ENCODE measurements at regions not wholly inside any gene's neighbourhood (a gene's known extent, or its start where the extent isn't known, plus 50 kb on each side); places are given as distances from the start of the nearest gene placed in this dataset.

GRCh38 chr12:67921286-67921685 is 68.0 kb upstream of the IFNG-AS1 start:
- H3K27ac ChIP-seq (ENCODE audit: low read depth, low read length): no peak overlapping the region
- 71% methylated on average over 1 of the region's 1 CpG for WGBS (ENCODE audit: insufficient coverage)
- no peaks in the 10 kb centered on the region for H3K9me3 ChIP-seq (ENCODE audit: control insufficient read depth, insufficient read depth, low read length)
- no peaks in the 10 kb centered on the region for H3K4me1 ChIP-seq (ENCODE audit: control insufficient read depth, insufficient read depth, low read length)
- H3K36me3 ChIP-seq (ENCODE audit: control insufficient read depth, insufficient read depth, low read length): no peaks in the 10 kb centered on the region
- DNase-seq (ENCODE audit: low read depth in 4 of 6, low spot score in 6 of 6): peak in 1 of 6 donors; percentile 27
- no peak overlapping the region for H3K4me3 ChIP-seq (ENCODE audit: low read depth, low read length)
- H3K27me3 ChIP-seq (ENCODE audit: control insufficient read depth, insufficient read depth, low read length): no peaks in the 10 kb centered on the region

- no CpG with 5 or more reads among the region's 1 CpG for WGBS (ENCODE audit: insufficient coverage)
- H3K4me1 ChIP-seq (ENCODE audit: control insufficient read depth, insufficient read depth, low read length): no peaks in the 10 kb centered on the region
- no peak for DNase-seq (ENCODE audit: low read depth in 4 of 6, low spot score in 6 of 6)
- no peaks in the 10 kb centered on the region for H3K36me3 ChIP-seq (ENCODE audit: control insufficient read depth, insufficient read depth, low read length)
- H3K27me3 ChIP-seq (ENCODE audit: control insufficient read depth, insufficient read depth, low read length): no peaks in the 10 kb centered on the region
- no peaks in the 10 kb centered on the region for H3K9me3 ChIP-seq (ENCODE audit: control insufficient read depth, insufficient read depth, low read length)
- no peak overlapping the region for H3K27ac ChIP-seq (ENCODE audit: low read depth, low read length)
- H3K4me3 ChIP-seq (ENCODE audit: low read depth, low read length): no peak overlapping the region
Observed at GRCh38 chr12:67922245-67922644, 67.0 kb upstream of the IFNG-AS1 start.

GRCh38 chr12:67925077-67925476 is 64.2 kb upstream of the IFNG-AS1 start:
- no peaks in the 10 kb centered on the region for H3K27me3 ChIP-seq (ENCODE audit: control insufficient read depth, insufficient read depth, low read length)
- no peak for DNase-seq (ENCODE audit: low read depth in 4 of 6, low spot score in 6 of 6)
- 100% methylated on average over 1 of the region's 2 CpGs for WGBS (ENCODE audit: insufficient coverage)
- H3K9me3 ChIP-seq (ENCODE audit: control insufficient read depth, insufficient read depth, low read length): no peaks in the 10 kb centered on the region
- no peak overlapping the region for H3K4me3 ChIP-seq (ENCODE audit: low read depth, low read length)
- no peaks in the 10 kb centered on the region for H3K36me3 ChIP-seq (ENCODE audit: control insufficient read depth, insufficient read depth, low read length)
- H3K4me1 ChIP-seq (ENCODE audit: control insufficient read depth, insufficient read depth, low read length): no peaks in the 10 kb centered on the region
- no peak overlapping the region for H3K27ac ChIP-seq (ENCODE audit: low read depth, low read length)

GRCh38 chr12:67925552-67925951 is 63.7 kb upstream of the IFNG-AS1 start:
- Histone ChIP-seq H3K36me3 (ENCODE audit: control insufficient read depth, insufficient read depth, low read length) (no peaks in the 10 kb centered on the region), H3K9me3 (ENCODE audit: control insufficient read depth, insufficient read depth, low read length) (no peaks in the 10 kb centered on the region), H3K27ac (ENCODE audit: low read depth, low read length) (no peak overlapping the region), H3K27me3 (ENCODE audit: control insufficient read depth, insufficient read depth, low read length) (no peaks in the 10 kb centered on the region), H3K4me1 (ENCODE audit: control insufficient read depth, insufficient read depth, low read length) (no peaks in the 10 kb centered on the region), H3K4me3 (ENCODE audit: low read depth, low read length) (no peak overlapping the region)
- DNase-seq (ENCODE audit: low read depth in 4 of 6, low spot score in 6 of 6): no peak
- WGBS (ENCODE audit: insufficient coverage): 90% methylated on average over 1 of the region's 3 CpGs

GRCh38 chr12:67926063-67926462 is 63.2 kb upstream of the IFNG-AS1 start:
- no peaks in the 10 kb centered on the region for H3K4me1 ChIP-seq (ENCODE audit: control insufficient read depth, insufficient read depth, low read length)
- no peaks in the 10 kb centered on the region for H3K36me3 ChIP-seq (ENCODE audit: control insufficient read depth, insufficient read depth, low read length)
- H3K27me3 ChIP-seq (ENCODE audit: control insufficient read depth, insufficient read depth, low read length): no peaks in the 10 kb centered on the region
- no peaks in the 10 kb centered on the region for H3K9me3 ChIP-seq (ENCODE audit: control insufficient read depth, insufficient read depth, low read length)
- DNase-seq (ENCODE audit: low read depth in 4 of 6, low spot score in 6 of 6): no peak
- H3K27ac ChIP-seq (ENCODE audit: low read depth, low read length): no peak overlapping the region
- no peak overlapping the region for H3K4me3 ChIP-seq (ENCODE audit: low read depth, low read length)
- WGBS (ENCODE audit: insufficient coverage): 95% methylated on average over 2 of the region's 3 CpGs

GRCh38 chr12:67927324-67927723 is 61.9 kb upstream of the IFNG-AS1 start:
- no peak for DNase-seq (ENCODE audit: low read depth in 4 of 6, low spot score in 6 of 6)
- Histone ChIP-seq H3K4me3 (ENCODE audit: low read depth, low read length) (no peak overlapping the region), H3K4me1 (ENCODE audit: control insufficient read depth, insufficient read depth, low read length) (no peaks in the 10 kb centered on the region), H3K27me3 (ENCODE audit: control insufficient read depth, insufficient read depth, low read length) (no peaks in the 10 kb centered on the region), H3K9me3 (ENCODE audit: control insufficient read depth, insufficient read depth, low read length) (no peaks in the 10 kb centered on the region), H3K27ac (ENCODE audit: low read depth, low read length) (no peak overlapping the region), H3K36me3 (ENCODE audit: control insufficient read depth, insufficient read depth, low read length) (no peaks in the 10 kb centered on the region)
- no CpG with 5 or more reads among the region's 4 CpGs for WGBS (ENCODE audit: insufficient coverage)

- no peak overlapping the region for H3K4me3 ChIP-seq (ENCODE audit: low read depth, low read length)
- H3K36me3 ChIP-seq (ENCODE audit: control insufficient read depth, insufficient read depth, low read length): no peaks in the 10 kb centered on the region
- no peaks in the 10 kb centered on the region for H3K27me3 ChIP-seq (ENCODE audit: control insufficient read depth, insufficient read depth, low read length)
- H3K4me1 ChIP-seq (ENCODE audit: control insufficient read depth, insufficient read depth, low read length): no peaks in the 10 kb centered on the region
- no peak for DNase-seq (ENCODE audit: low read depth in 4 of 6, low spot score in 6 of 6)
- no peaks in the 10 kb centered on the region for H3K9me3 ChIP-seq (ENCODE audit: control insufficient read depth, insufficient read depth, low read length)
- WGBS (ENCODE audit: insufficient coverage): no CpG with 5 or more reads among the region's 3 CpGs
- no peak overlapping the region for H3K27ac ChIP-seq (ENCODE audit: low read depth, low read length)
Observed at GRCh38 chr12:67927815-67928214, 61.4 kb upstream of the IFNG-AS1 start.

GRCh38 chr12:67928621-67929383 is 60.4 kb upstream of the IFNG-AS1 start:
- Histone ChIP-seq H3K36me3 (ENCODE audit: control insufficient read depth, insufficient read depth, low read length) (no peaks in the 10 kb centered on the region), H3K27ac (ENCODE audit: low read depth, low read length) (no peak overlapping the region), H3K27me3 (ENCODE audit: control insufficient read depth, insufficient read depth, low read length) (no peaks in the 10 kb centered on the region), H3K4me3 (ENCODE audit: low read depth, low read length) (no peak overlapping the region), H3K4me1 (ENCODE audit: control insufficient read depth, insufficient read depth, low read length) (no peaks in the 10 kb centered on the region), H3K9me3 (ENCODE audit: control insufficient read depth, insufficient read depth, low read length) (no peaks in the 10 kb centered on the region)
- 83% methylated on average over 1 of the region's 3 CpGs for WGBS (ENCODE audit: insufficient coverage)
- peak in 1 of 6 donors; percentile 40 for DNase-seq (ENCODE audit: low read depth in 4 of 6, low spot score in 6 of 6)

- no peaks in the 10 kb centered on the region for H3K27me3 ChIP-seq (ENCODE audit: control insufficient read depth, insufficient read depth, low read length)
- no peak for DNase-seq (ENCODE audit: low read depth in 4 of 6, low spot score in 6 of 6)
- no peak overlapping the region for H3K27ac ChIP-seq (ENCODE audit: low read depth, low read length)
- H3K36me3 ChIP-seq (ENCODE audit: control insufficient read depth, insufficient read depth, low read length): no peaks in the 10 kb centered on the region
- H3K4me3 ChIP-seq (ENCODE audit: low read depth, low read length): no peak overlapping the region
- H3K4me1 ChIP-seq (ENCODE audit: control insufficient read depth, insufficient read depth, low read length): no peaks in the 10 kb centered on the region
- no peaks in the 10 kb centered on the region for H3K9me3 ChIP-seq (ENCODE audit: control insufficient read depth, insufficient read depth, low read length)
- WGBS (ENCODE audit: insufficient coverage): 100% methylated on average over 1 of the region's 2 CpGs
Observed at GRCh38 chr12:67929384-67929772, 59.9 kb upstream of the IFNG-AS1 start.

GRCh38 chr12:67937822-67938221 is 51.4 kb upstream of the IFNG-AS1 start:
- no peaks in the 10 kb centered on the region for H3K27me3 ChIP-seq (ENCODE audit: control insufficient read depth, insufficient read depth, low read length)
- no peak overlapping the region for H3K4me3 ChIP-seq (ENCODE audit: low read depth, low read length)
- no peaks in the 10 kb centered on the region for H3K4me1 ChIP-seq (ENCODE audit: control insufficient read depth, insufficient read depth, low read length)
- WGBS (ENCODE audit: insufficient coverage): no CpG with 5 or more reads among the region's 1 CpG
- no peaks in the 10 kb centered on the region for H3K9me3 ChIP-seq (ENCODE audit: control insufficient read depth, insufficient read depth, low read length)
- H3K36me3 ChIP-seq (ENCODE audit: control insufficient read depth, insufficient read depth, low read length): no peaks in the 10 kb centered on the region
- no peak overlapping the region for H3K27ac ChIP-seq (ENCODE audit: low read depth, low read length)
- no peak for DNase-seq (ENCODE audit: low read depth in 4 of 6, low spot score in 6 of 6)

Measured in spinal cord (tissue), 9 donors.